Stomach (tissue), 8 donors: ENCODE measurements at regions not wholly inside any gene's neighbourhood (a gene's known extent, or its start where the extent isn't known, plus 50 kb on each side); places are given as distances from the start of the nearest gene placed in this dataset.

Experiments used
- DNase-seq, 2 donors: peaks; one replicate each; pipeline versions ENCODE4 v3.0.0 to v3.0.0-alpha.2; 2013 to 2019
- H3K27ac ChIP-seq, 5 donors: fragments of 200-600 bp in 4 of 5; sonication (generic) in 4 of 5; one replicate each; pipeline ENCODE4 v1.5.1; 2013 to 2019; ENCODE audit warnings: mild to moderate bottlenecking in 1 of 5, moderate library complexity in 1 of 5
- H3K27me3 ChIP-seq, 3 donors: fragments of 200-600 bp; sonication (generic); one replicate each; pipeline ENCODE4 v1.5.1; 2017 to 2019; ENCODE audit warnings: mixed run types in 1 of 3
- H3K36me3 ChIP-seq, 4 donors: fragments of 200-600 bp; sonication (generic); 1 replicate in 3 of 4; 2 replicates in 1 of 4; pipeline ENCODE4 v1.5.1; 2016 to 2019
- H3K4me1 ChIP-seq, 4 donors: fragments of 200-600 bp; sonication (generic); one replicate each; pipeline ENCODE4 v1.5.1; 2016 to 2019
- H3K4me3 ChIP-seq, 4 donors: fragments of 200-600 bp; sonication (generic) in 3 of 4; one replicate each; pipeline ENCODE4 v1.5.1; 2016 to 2019; ENCODE audit warnings: mild to moderate bottlenecking in 1 of 4
- H3K9me3 ChIP-seq, 4 donors: fragments of 200-600 bp; sonication (generic); one replicate each; pipeline ENCODE4 v1.5.1; 2016 to 2019
- CTCF ChIP-seq, 7 experiments: fragments of 450-650 bp in 4 of 7; fragments of 200-600 bp in 3 of 7; sonication (generic) in 3 of 7; IDR thresholded peaks; one replicate each; pipeline ENCODE4 v1.5.1; 2016 to 2019; ENCODE audit warnings: antibody characterized with exemption in 7 of 7, control low read depth in 2 of 7, mild to moderate bottlenecking in 1 of 7
- EP300 ChIP-seq: sonication (generic); formaldehyde crosslinking; IDR thresholded peaks from one replicate; pipeline ENCODE4 v1.6.1; 2017; ENCODE audit warnings: antibody characterized with exemption
- POLR2A ChIP-seq, 4 donors: fragments of 450-650 bp; IDR thresholded peaks; one replicate each; pipeline ENCODE4 v1.6.1; 2016; ENCODE audit warnings: antibody characterized with exemption in 4 of 4, control low read depth in 2 of 4, mild to moderate bottlenecking in 1 of 4, moderate library complexity in 1 of 4
- POLR2AphosphoS5 ChIP-seq, 3 donors: sonication (generic); formaldehyde crosslinking; IDR thresholded peaks; one replicate each; pipeline ENCODE4 v1.6.1; 2016; ENCODE audit warnings: antibody characterized with exemption in 3 of 3
- WGBS, 5 donors: extraction: QIAGEN DNeasy Blood & Tissue Kit in 3 of 5; methylation state at CpG; one replicate each; pipeline versions ENCODE4 v1.1.5 to v1.1.7; 2013 to 2018; 5-methylcytosine and 5-hydroxymethylcytosine counted together
- intact Hi-C: fragments of 100-400 bp; cut with DNase I; formaldehyde crosslinking; loops from one replicate; pipeline ENCODE4 v1.15.1; 2023; ENCODE audit warnings: low total_unique reads
- donor health status: healthy with polysubstance abuse.
- donor health status: Bipolar disorder and iron deficiency.
- donor health status: healthy.

- Histone ChIP-seq H3K36me3 (no peaks in the 10 kb centered on the region), H3K4me1 (no peaks in the 10 kb centered on the region), H3K27me3 (no peaks in the 10 kb centered on the region), H3K9me3 (peaks cover 0 to 7% (median 2%) of the 10 kb centered on the region in 4 donors), H3K27ac (no peak overlapping the region), H3K4me3 (no peak overlapping the region)
- no peak for TF ChIP-seq EP300
- TF ChIP-seq CTCF (IDR thresholded peaks at IDR 0.05) = no peak
- no peak for TF ChIP-seq POLR2A (IDR thresholded peaks at IDR 0.05)
- TF ChIP-seq POLR2AphosphoS5 (IDR thresholded peaks at IDR 0.05) = no peak
- no peak for DNase-seq
- 80 to 87% (median 81%) methylated on average over 14 of the region's 14 CpGs for WGBS, 5 donors
- intact Hi-C loops = no loop called here
Measured at GRCh38 chr19:31693131-31693932, 344.1 kb upstream of the TSHZ3 start.

DNA sequence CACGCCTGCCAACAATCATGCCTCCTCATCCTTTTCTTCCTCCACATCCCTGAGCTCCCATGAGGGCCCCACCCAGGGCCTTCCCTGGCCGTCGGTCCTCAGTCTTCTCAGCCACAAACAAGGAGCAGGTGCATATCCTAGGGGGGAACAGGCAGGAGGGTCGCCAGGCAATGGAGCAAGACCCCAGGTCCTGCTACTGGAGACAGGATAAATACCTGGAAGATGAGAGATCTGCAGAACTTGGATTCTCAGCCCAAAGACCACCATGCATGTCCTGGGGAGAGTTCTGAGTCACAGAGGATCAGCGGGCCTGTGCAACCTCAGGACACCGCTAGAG, 344.7 kb upstream of the TSHZ3 start:
- Histone ChIP-seq H3K27me3 (no peaks in the 10 kb centered on the region), H3K9me3 (peaks cover 0 to 7% (median 1%) of the 10 kb centered on the region in 4 donors), H3K27ac (no peak overlapping the region), H3K4me3 (no peak overlapping the region), H3K4me1 (no peaks in the 10 kb centered on the region), H3K36me3 (no peaks in the 10 kb centered on the region)
- intact Hi-C loops = no loop called here
- TF ChIP-seq POLR2A (IDR thresholded peaks at IDR 0.05) (no peak), POLR2AphosphoS5 (IDR thresholded peaks at IDR 0.05) (no peak), EP300 (no peak), CTCF (IDR thresholded peaks at IDR 0.05) (no peak)
- 73 to 83% (median 76%) methylated on average over 6 of the region's 6 CpGs for WGBS, 5 donors
- no peak for DNase-seq

GRCh38 chr19:31694761-31695160, 345.5 kb upstream of the TSHZ3 start:
- no peak for TF ChIP-seq CTCF (IDR thresholded peaks at IDR 0.05)
- TF ChIP-seq EP300 = no peak
- TF ChIP-seq POLR2AphosphoS5 (IDR thresholded peaks at IDR 0.05) = no peak
- TF ChIP-seq POLR2A (IDR thresholded peaks at IDR 0.05) = no peak
- 81 to 96% (median 85%) methylated on average over 3 of the region's 3 CpGs for WGBS, 5 donors
- H3K4me3 ChIP-seq = no peak overlapping the region

GRCh38 chr19:31699421-31699820, 350.2 kb upstream of the TSHZ3 start:
- no peaks in the 10 kb centered on the region for H3K36me3 ChIP-seq
- WGBS, 5 donors = 51 to 72% (median 68%) methylated on average over 3 of the region's 3 CpGs
- H3K27me3 ChIP-seq = no peaks in the 10 kb centered on the region
- no peaks in the 10 kb centered on the region for H3K4me1 ChIP-seq
- TF ChIP-seq POLR2A (IDR thresholded peaks at IDR 0.05) (no peak), POLR2AphosphoS5 (IDR thresholded peaks at IDR 0.05) (no peak), CTCF (IDR thresholded peaks at IDR 0.05) (no peak), EP300 (no peak)
- peaks cover 0 to 17% (median 9%) of the 10 kb centered on the region in 4 donors for H3K9me3 ChIP-seq
- H3K4me3 ChIP-seq = no peak overlapping the region
- intact Hi-C loops = no loop called here
- H3K27ac ChIP-seq = no peak overlapping the region
- DNase-seq = no peak

More at GRCh38 chr19:31694761-31695160, 345.5 kb upstream of the TSHZ3 start:
- Histone ChIP-seq H3K36me3 (no peaks in the 10 kb centered on the region), H3K4me1 (no peaks in the 10 kb centered on the region), H3K27me3 (no peaks in the 10 kb centered on the region), H3K27ac (no peak overlapping the region), H3K9me3 (peaks cover 0 to under 1% (median 0%) of the 10 kb centered on the region in 4 donors)
- intact Hi-C loops = no loop called here
- DNase-seq = no peak
